ENCODE measurements at regions not wholly inside any gene's neighbourhood (a gene's known extent, or its start where the extent isn't known, plus 50 kb on each side); places are given as distances from the start of the nearest gene placed in this dataset.
A peak's percentile ranks its signal among the peaks of the same experiment; 100 is the strongest.

DNA sequence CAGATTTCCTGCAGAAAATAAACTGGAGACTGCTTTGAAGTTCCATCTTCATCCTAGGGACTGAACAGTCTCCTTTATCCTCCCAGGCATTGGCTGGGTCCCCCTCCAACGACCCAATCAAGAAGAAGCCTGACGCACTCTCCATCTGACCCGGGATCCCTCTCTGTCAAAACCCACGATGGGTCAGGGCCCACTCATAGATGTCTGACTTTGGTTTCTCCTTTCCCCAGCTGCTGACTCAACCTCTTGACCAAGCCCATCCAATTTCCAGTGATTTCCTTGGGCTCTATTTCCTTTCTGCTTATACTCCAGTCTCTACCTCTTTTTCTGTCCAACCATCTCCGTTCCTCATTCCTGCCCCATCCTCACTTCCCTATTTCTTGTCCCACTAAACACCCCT is 189.7 kb downstream of the MIAT start:
- H3K4me1 ChIP-seq (ENCODE audit: control insufficient read depth in 3 of 3, insufficient read depth in 2 of 3, low read depth in 1 of 3, low read length in 2 of 3), result no peaks in the 10 kb centered on the region
- H3K36me3 ChIP-seq (ENCODE audit: control insufficient read depth in 3 of 3, insufficient read depth in 2 of 3, low read depth in 1 of 3, low read length in 3 of 3), result no peaks in the 10 kb centered on the region
- DNase-seq (no peak), FAIRE-seq (no peak)
- H3K27ac ChIP-seq (ENCODE audit: low read depth in 1 of 3, low read length in 2 of 3), result no peak overlapping the region
- no peaks in the 10 kb centered on the region for H3K27me3 ChIP-seq (ENCODE audit: control insufficient read depth in 3 of 3, insufficient read depth in 3 of 3, low read length in 3 of 3)
- 66 to 85% (median 77%) methylated on average over 5 of the region's 5 CpGs for WGBS, 3 donors
- H3K9me3 ChIP-seq (ENCODE audit: control insufficient read depth in 2 of 2, insufficient read depth in 1 of 2, low read depth in 1 of 2, low read length in 1 of 2), result no peaks in the 10 kb centered on the region
- H3K4me3 ChIP-seq (ENCODE audit: low read depth in 1 of 3, low read length in 3 of 3), result no peak overlapping the region

DNA sequence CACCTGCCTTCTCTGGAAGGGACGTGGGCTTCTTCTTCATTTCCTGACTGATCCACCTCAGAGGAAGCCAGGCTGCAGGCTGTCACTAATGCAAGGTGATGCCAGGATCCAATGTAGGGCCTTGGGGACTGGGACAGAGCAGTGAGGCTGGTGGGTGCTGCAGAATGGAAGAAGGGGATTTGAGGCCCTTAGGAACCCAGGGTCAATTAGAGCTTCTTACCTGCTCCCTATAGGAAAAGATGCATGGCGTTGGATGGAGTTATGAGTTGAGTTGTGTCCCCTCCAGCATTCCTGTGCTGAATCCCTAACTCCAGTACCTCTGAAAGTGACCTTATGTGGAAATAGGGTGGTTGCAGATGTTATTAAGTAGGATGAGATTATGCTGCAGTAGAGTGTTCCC is 190.4 kb downstream of the MIAT start:
- Histone ChIP-seq H3K4me1 (ENCODE audit: control insufficient read depth in 3 of 3, insufficient read depth in 2 of 3, low read depth in 1 of 3, low read length in 2 of 3) (no peaks in the 10 kb centered on the region), H3K4me3 (ENCODE audit: low read depth in 1 of 3, low read length in 3 of 3) (no peak overlapping the region), H3K27ac (ENCODE audit: low read depth in 1 of 3, low read length in 2 of 3) (no peak overlapping the region), H3K27me3 (ENCODE audit: control insufficient read depth in 3 of 3, insufficient read depth in 3 of 3, low read length in 3 of 3) (no peaks in the 10 kb centered on the region), H3K9me3 (ENCODE audit: control insufficient read depth in 2 of 2, insufficient read depth in 1 of 2, low read depth in 1 of 2, low read length in 1 of 2) (no peaks in the 10 kb centered on the region), H3K36me3 (ENCODE audit: control insufficient read depth in 3 of 3, insufficient read depth in 2 of 3, low read depth in 1 of 3, low read length in 3 of 3) (no peaks in the 10 kb centered on the region)
- 85 to 90% (median 88%) methylated on average over 2 of the region's 2 CpGs for WGBS, 3 donors
- DNase-seq (no peak), FAIRE-seq (no peak)

DNA sequence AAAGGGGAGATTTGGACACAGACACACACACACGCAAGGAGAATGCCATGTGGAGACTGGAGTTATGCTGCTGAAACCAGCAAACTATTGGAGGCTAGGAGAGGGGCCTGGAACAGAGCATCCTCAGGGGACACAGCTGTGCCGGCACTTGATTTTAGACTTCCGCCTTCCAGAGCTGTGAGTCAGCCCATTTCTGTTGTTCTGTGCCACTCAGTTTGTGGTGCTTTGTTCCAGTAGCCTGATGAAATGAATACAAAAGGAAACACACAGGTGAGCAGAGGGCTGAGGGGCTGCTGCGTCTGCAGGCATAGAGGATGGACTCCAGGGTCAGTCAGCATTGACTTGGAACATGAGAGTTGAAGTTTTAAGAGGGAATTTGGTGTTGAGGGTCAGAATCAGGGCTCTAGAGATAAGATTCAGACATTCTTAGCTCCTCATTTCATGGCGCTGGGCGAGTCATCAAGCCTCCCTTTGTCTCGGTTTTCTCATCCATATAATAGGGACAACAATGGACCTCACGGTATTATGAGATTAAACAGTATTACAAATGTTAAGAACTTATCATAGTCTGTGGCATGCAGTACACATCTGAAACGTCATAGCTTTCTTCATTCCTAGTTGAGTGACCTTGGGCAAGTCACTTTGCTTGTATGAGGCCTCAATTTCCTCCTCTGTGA is 191.0 kb downstream of the MIAT start:
- H3K27ac ChIP-seq (ENCODE audit: low read depth in 1 of 3, low read length in 2 of 3), result no peak overlapping the region
- H3K9me3 ChIP-seq (ENCODE audit: control insufficient read depth in 2 of 2, insufficient read depth in 1 of 2, low read depth in 1 of 2, low read length in 1 of 2), result peaks cover 0 to under 1% of the 10 kb centered on the region in 2 donors
- H3K27me3 ChIP-seq (ENCODE audit: control insufficient read depth in 3 of 3, insufficient read depth in 3 of 3, low read length in 3 of 3), result no peaks in the 10 kb centered on the region
- WGBS, 3 donors, result 76 to 87% (median 85%) methylated on average over 9 of the region's 9 CpGs
- H3K4me1 ChIP-seq (ENCODE audit: control insufficient read depth in 3 of 3, insufficient read depth in 2 of 3, low read depth in 1 of 3, low read length in 2 of 3), result no peaks in the 10 kb centered on the region
- FAIRE-seq (no peak), DNase-seq (no peak)
- no peaks in the 10 kb centered on the region for H3K36me3 ChIP-seq (ENCODE audit: control insufficient read depth in 3 of 3, insufficient read depth in 2 of 3, low read depth in 1 of 3, low read length in 3 of 3)
- no peak overlapping the region for H3K4me3 ChIP-seq (ENCODE audit: low read depth in 1 of 3, low read length in 3 of 3)

DNA sequence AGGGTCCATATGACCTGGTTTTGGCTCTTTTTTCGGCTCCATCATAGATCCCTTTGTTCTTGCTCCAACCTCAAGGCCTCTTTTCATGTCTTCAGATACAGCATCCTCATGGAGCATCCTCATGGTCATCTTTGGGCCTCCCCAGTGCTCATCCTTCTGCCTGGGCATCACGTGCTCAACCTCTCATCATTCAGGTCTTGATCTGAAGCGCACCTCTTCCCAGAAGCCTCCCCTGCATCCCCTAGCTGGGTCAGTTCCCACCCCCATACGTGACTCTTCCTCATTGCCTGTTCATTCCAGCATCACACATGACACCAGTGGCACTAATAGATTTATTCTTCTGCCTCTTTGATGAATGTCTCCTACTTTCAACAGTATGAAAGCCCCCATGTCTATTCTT is 192.2 kb downstream of the MIAT start:
- Histone ChIP-seq H3K36me3 (ENCODE audit: control insufficient read depth in 3 of 3, insufficient read depth in 2 of 3, low read depth in 1 of 3, low read length in 3 of 3) (no peaks in the 10 kb centered on the region), H3K9me3 (ENCODE audit: control insufficient read depth in 2 of 2, insufficient read depth in 1 of 2, low read depth in 1 of 2, low read length in 1 of 2) (peaks cover 0 to 4% of the 10 kb centered on the region in 2 donors), H3K4me1 (ENCODE audit: control insufficient read depth in 3 of 3, insufficient read depth in 2 of 3, low read depth in 1 of 3, low read length in 2 of 3) (no peaks in the 10 kb centered on the region), H3K27me3 (ENCODE audit: control insufficient read depth in 3 of 3, insufficient read depth in 3 of 3, low read length in 3 of 3) (no peaks in the 10 kb centered on the region), H3K27ac (ENCODE audit: low read depth in 1 of 3, low read length in 2 of 3) (no peak overlapping the region), H3K4me3 (ENCODE audit: low read depth in 1 of 3, low read length in 3 of 3) (no peak overlapping the region)
- no peak for DNase-seq
- 82 to 91% (median 86%) methylated on average over 4 of the region's 4 CpGs for WGBS, 3 donors
- no peak for FAIRE-seq

DNA sequence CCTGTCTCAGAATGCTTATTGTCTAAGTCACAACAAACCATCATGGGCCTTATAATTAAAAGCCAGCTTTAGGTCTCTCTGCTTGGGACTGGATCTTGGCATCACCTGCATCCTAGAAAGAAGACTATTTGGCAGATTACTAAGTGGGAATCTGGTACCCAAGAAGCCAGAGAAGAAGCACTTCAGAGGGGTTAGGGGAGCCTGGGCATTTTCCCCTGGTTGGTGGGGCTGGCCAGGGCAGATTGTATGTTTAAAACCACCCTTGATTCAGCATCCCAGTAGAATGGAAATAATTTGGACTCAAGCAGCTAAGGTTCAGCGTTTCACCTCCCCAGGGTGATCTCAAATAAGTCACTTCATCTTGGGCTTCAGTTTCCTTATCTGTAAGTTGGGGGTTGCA is 193.7 kb downstream of the MIAT start:
- Histone ChIP-seq H3K4me1 (ENCODE audit: control insufficient read depth in 3 of 3, insufficient read depth in 2 of 3, low read depth in 1 of 3, low read length in 2 of 3) (no peaks in the 10 kb centered on the region), H3K36me3 (ENCODE audit: control insufficient read depth in 3 of 3, insufficient read depth in 2 of 3, low read depth in 1 of 3, low read length in 3 of 3) (no peaks in the 10 kb centered on the region), H3K27ac (ENCODE audit: low read depth in 1 of 3, low read length in 2 of 3) (no peak overlapping the region), H3K4me3 (ENCODE audit: low read depth in 1 of 3, low read length in 3 of 3) (no peak overlapping the region), H3K27me3 (ENCODE audit: control insufficient read depth in 3 of 3, insufficient read depth in 3 of 3, low read length in 3 of 3) (no peaks in the 10 kb centered on the region), H3K9me3 (ENCODE audit: control insufficient read depth in 2 of 2, insufficient read depth in 1 of 2, low read depth in 1 of 2, low read length in 1 of 2) (peaks cover 0 to 4% of the 10 kb centered on the region in 2 donors)
- FAIRE-seq (no peak), DNase-seq (no peak)
- 54 to 81% (median 71%) methylated on average over 1 of the region's 1 CpG for WGBS, 3 donors

DNA sequence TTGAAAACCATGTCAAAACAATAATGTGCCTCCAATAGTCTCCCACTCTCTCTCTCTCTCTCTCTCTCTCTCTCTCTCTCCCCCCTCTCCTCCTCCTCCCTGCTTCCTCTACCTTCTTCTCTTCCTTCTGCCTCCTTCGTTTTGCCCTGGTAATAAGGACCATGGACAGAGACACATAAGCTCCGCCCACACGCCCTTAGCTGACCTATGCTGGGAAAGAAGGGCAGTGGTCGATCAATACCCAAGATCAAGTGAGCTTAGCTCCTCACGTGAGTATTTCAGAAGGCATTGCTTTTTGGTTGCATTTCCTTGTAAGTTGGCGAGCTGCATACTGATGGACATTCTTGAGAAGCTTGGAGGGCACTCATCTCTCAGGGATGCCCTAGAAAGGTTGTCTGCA is 194.8 kb downstream of the MIAT start:
- no peak for FAIRE-seq
- Histone ChIP-seq H3K4me3 (ENCODE audit: low read depth in 1 of 3, low read length in 3 of 3) (no peak overlapping the region), H3K36me3 (ENCODE audit: control insufficient read depth in 3 of 3, insufficient read depth in 2 of 3, low read depth in 1 of 3, low read length in 3 of 3) (no peaks in the 10 kb centered on the region), H3K4me1 (ENCODE audit: control insufficient read depth in 3 of 3, insufficient read depth in 2 of 3, low read depth in 1 of 3, low read length in 2 of 3) (no peaks in the 10 kb centered on the region), H3K27me3 (ENCODE audit: control insufficient read depth in 3 of 3, insufficient read depth in 3 of 3, low read length in 3 of 3) (no peaks in the 10 kb centered on the region), H3K9me3 (ENCODE audit: control insufficient read depth in 2 of 2, insufficient read depth in 1 of 2, low read depth in 1 of 2, low read length in 1 of 2) (peaks cover 0 to 4% of the 10 kb centered on the region in 2 donors), H3K27ac (ENCODE audit: low read depth in 1 of 3, low read length in 2 of 3) (no peak overlapping the region)
- 42 to 74% (median 68%) methylated on average over 6 of the region's 6 CpGs for WGBS, 3 donors
- DNase-seq, result peak in 1 of 2 donors; percentile 16

DNA sequence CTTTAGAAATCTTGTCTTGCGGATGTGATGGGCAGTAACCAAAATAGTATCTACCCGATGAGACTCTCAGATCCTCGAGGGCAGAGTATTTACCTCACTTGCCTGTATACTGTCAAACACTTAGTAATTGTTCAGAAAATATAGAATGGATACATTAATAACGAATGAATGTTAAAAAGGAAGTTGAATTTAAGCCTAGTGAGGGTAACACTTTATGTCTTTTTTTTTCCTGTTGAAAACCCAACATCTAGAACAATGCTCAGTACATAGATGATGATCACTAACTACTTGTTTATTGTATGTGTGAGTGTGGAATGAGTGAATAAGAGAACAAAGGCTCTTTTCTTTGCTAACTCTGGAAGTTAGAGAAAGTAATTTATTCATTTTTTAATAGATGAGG is 195.7 kb downstream of the MIAT start:
- Histone ChIP-seq H3K4me3 (ENCODE audit: low read depth in 1 of 3, low read length in 3 of 3) (no peak overlapping the region), H3K9me3 (ENCODE audit: control insufficient read depth in 2 of 2, insufficient read depth in 1 of 2, low read depth in 1 of 2, low read length in 1 of 2) (peaks cover 0 to 4% of the 10 kb centered on the region in 2 donors), H3K27ac (ENCODE audit: low read depth in 1 of 3, low read length in 2 of 3) (no peak overlapping the region), H3K27me3 (ENCODE audit: control insufficient read depth in 3 of 3, insufficient read depth in 3 of 3, low read length in 3 of 3) (no peaks in the 10 kb centered on the region), H3K36me3 (ENCODE audit: control insufficient read depth in 3 of 3, insufficient read depth in 2 of 3, low read depth in 1 of 3, low read length in 3 of 3) (no peaks in the 10 kb centered on the region), H3K4me1 (ENCODE audit: control insufficient read depth in 3 of 3, insufficient read depth in 2 of 3, low read depth in 1 of 3, low read length in 2 of 3) (no peaks in the 10 kb centered on the region)
- FAIRE-seq (no peak), DNase-seq (no peak)
- WGBS, 3 donors, result 82 to 91% (median 89%) methylated on average over 4 of the region's 4 CpGs

DNA sequence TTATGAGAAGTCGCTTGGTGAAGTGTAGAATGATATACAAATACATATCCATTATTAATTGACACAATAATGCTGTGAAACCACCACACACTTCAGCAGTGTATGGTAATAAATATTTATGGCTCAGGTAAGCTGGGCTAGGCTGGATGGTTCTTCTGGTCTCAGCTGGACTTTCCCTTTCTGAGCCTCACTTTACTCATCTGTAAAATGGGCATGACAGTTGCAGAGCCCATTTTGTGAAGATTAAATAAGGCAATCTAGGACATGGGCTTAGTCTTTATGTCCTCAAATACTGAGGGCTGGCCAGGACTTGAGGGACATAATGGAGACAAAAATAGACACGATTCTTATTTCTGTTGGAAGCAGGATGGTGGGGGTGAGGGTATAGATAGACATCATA is 196.1 kb downstream of the MIAT start:
- H3K4me3 ChIP-seq (ENCODE audit: low read depth in 1 of 3, low read length in 3 of 3), result no peak overlapping the region
- peaks cover 0 to 4% of the 10 kb centered on the region in 2 donors for H3K9me3 ChIP-seq (ENCODE audit: control insufficient read depth in 2 of 2, insufficient read depth in 1 of 2, low read depth in 1 of 2, low read length in 1 of 2)
- WGBS, 3 donors, result 87 to 94% (median 93%) methylated on average over 2 of the region's 2 CpGs
- H3K36me3 ChIP-seq (ENCODE audit: control insufficient read depth in 3 of 3, insufficient read depth in 2 of 3, low read depth in 1 of 3, low read length in 3 of 3), result no peaks in the 10 kb centered on the region
- no peaks in the 10 kb centered on the region for H3K4me1 ChIP-seq (ENCODE audit: control insufficient read depth in 3 of 3, insufficient read depth in 2 of 3, low read depth in 1 of 3, low read length in 2 of 3)
- DNase-seq (no peak), FAIRE-seq (no peak)
- no peak overlapping the region for H3K27ac ChIP-seq (ENCODE audit: low read depth in 1 of 3, low read length in 2 of 3)
- no peaks in the 10 kb centered on the region for H3K27me3 ChIP-seq (ENCODE audit: control insufficient read depth in 3 of 3, insufficient read depth in 3 of 3, low read length in 3 of 3)

DNA sequence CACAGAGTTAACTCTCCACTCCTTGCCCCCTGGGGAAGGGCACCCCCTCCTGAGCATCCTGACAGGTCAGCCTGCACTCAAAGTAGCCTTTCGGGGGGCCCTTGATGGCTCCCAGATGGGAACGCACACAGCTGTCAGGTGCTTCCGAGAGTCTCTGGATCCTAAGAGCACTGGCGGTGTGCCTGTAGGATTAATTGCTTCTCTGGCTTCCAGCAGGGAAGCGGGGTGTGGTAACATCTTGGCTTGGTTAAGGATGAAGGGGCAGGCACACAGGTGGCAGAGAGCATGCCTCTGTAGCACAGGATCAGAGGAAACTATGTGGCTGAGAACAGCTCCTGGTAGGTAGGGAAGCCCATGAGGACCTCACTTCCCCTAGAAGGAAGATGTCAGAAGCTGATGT is 199.8 kb downstream of the MIAT start:
- Histone ChIP-seq H3K27me3 (ENCODE audit: control insufficient read depth in 3 of 3, insufficient read depth in 3 of 3, low read length in 3 of 3) (no peaks in the 10 kb centered on the region), H3K36me3 (ENCODE audit: control insufficient read depth in 3 of 3, insufficient read depth in 2 of 3, low read depth in 1 of 3, low read length in 3 of 3) (no peaks in the 10 kb centered on the region), H3K4me1 (ENCODE audit: control insufficient read depth in 3 of 3, insufficient read depth in 2 of 3, low read depth in 1 of 3, low read length in 2 of 3) (no peaks in the 10 kb centered on the region), H3K27ac (ENCODE audit: low read depth in 1 of 3, low read length in 2 of 3) (no peak overlapping the region), H3K9me3 (ENCODE audit: control insufficient read depth in 2 of 2, insufficient read depth in 1 of 2, low read depth in 1 of 2, low read length in 1 of 2) (peaks cover 0 to 4% of the 10 kb centered on the region in 2 donors), H3K4me3 (ENCODE audit: low read depth in 1 of 3, low read length in 3 of 3) (no peak overlapping the region)
- FAIRE-seq (no peak), DNase-seq (no peak)
- WGBS, 3 donors, result 58 to 72% (median 61%) methylated on average over 5 of the region's 5 CpGs
